K562 (cell line): ENCODE measurements at regions not wholly inside any gene's neighbourhood (a gene's known extent, or its start where the extent isn't known, plus 50 kb on each side); places are given as distances from the start of the nearest gene placed in this dataset.

Source experiments
- ATAC-seq: fragments of 200-7000 bp; cut with Tn5 transposase; 3 replicates; pipeline ENCODE4 v1.9.1; 2020; ENCODE audit warnings: moderate library complexity
- BruUV-seq: library from RNA; stranded (reverse); fragments of 400-500 nt; replicated peaks from 2 replicates; lab custom pipeline; 2021; lab: Mats Ljungman, UMichigan
- CTCF ChIA-PET: fragments of 300-600 bp; formaldehyde crosslinking; extraction: SDS; loops from one replicate; lab custom pipeline; 2021; ENCODE audit warnings: low intra/inter-chr PET ratio; lab: Yijun Ruan, JAX
- POLR2A ChIA-PET: fragments of 300-600, 350-650 bp; sonication (Branson Sonifier 250); formaldehyde crosslinking; extraction: SDS; loops from one replicate; lab custom pipeline; 2021; ENCODE audit warnings: antibody characterized with exemption, inconsistent platforms; lab: Yijun Ruan, JAX
- DNase-seq, 4 experiments: peaks; one replicate each; pipeline versions ENCODE4 v3.0.0 to v3.0.0-alpha.2; 2011 to 2018; ENCODE audit warnings: low spot score in 3 of 4, mixed read lengths in 3 of 4; ENCODE audit errors: extremely low read depth in 1 of 4
- FAIRE-seq: peaks from 2 replicates; lab custom pipeline; 2011; peaks lifted over from hg19 to GRCh38; lab: Jason Lieb, UNC
- H2AFZ ChIP-seq: 2 replicates; pipeline ENCODE4 v1.6.0; 2011; ENCODE audit warnings: low read depth, low read length, control low read depth, inconsistent platforms
- H3K27ac ChIP-seq: fragments of 200-600 bp; 3 replicates; pipeline ENCODE4 v1.8.0; 2011; ENCODE audit warnings: low read depth, mild to moderate bottlenecking, control low read depth, inconsistent platforms, low read length, moderate library complexity, mixed read lengths; ENCODE audit errors: extremely low read depth
- H3K27me3 ChIP-seq, 2 experiments: fragments of 300-600 bp in 1 of 2; 2 replicates in 1 of 2; 3 replicates in 1 of 2; pipeline versions ENCODE4 v1.6.0 to v1.8.0; 2011; ENCODE audit warnings: inconsistent platforms in 2 of 2, low read length in 2 of 2, mild to moderate bottlenecking in 1 of 2, mixed read lengths in 1 of 2, moderate library complexity in 1 of 2; ENCODE audit not compliant: control insufficient read depth in 2 of 2, insufficient read depth in 2 of 2
- H3K36me3 ChIP-seq: fragments of 300-600 bp; 3 replicates; pipeline ENCODE4 v1.8.0; 2011; ENCODE audit warnings: mild to moderate bottlenecking, low read length, inconsistent platforms; ENCODE audit not compliant: control insufficient read depth, insufficient read depth
- H3K4me1 ChIP-seq, 2 experiments: fragments of 200-600 bp in 1 of 2; replicated peaks in 1 of 2; 2 replicates in 1 of 2; 3 replicates in 1 of 2; pipeline versions ENCODE4 v1.5.1 to v1.8.0; 2011; ENCODE audit warnings: inconsistent platforms in 2 of 2, low read length in 2 of 2, mild to moderate bottlenecking in 1 of 2, mixed read lengths in 1 of 2, moderate library complexity in 1 of 2; ENCODE audit not compliant: control insufficient read depth in 2 of 2, insufficient read depth in 2 of 2
- H3K4me2 ChIP-seq: 2 replicates; pipeline ENCODE4 v1.6.1; 2011; ENCODE audit warnings: low read length, control low read depth, inconsistent platforms, mixed read lengths; ENCODE audit not compliant: insufficient read depth
- H3K4me3 ChIP-seq: fragments of 200-600 bp; sonication (generic), shearing (Covaris generic); 2 replicates; pipeline ENCODE4 v1.5.1; 2016; ENCODE audit warnings: control low read depth, inconsistent platforms
- H3K79me2 ChIP-seq: fragments of 200-600 bp; 3 replicates; pipeline ENCODE4 v1.8.0; 2011; ENCODE audit warnings: low read length, inconsistent platforms; ENCODE audit not compliant: control insufficient read depth, insufficient read depth
- H3K9ac ChIP-seq, 2 experiments: 2 replicates each; pipeline versions ENCODE4 v1.6.0 to v1.6.1; 2011; ENCODE audit warnings: low read depth in 2 of 2, low read length in 2 of 2, control low read depth in 1 of 2, inconsistent platforms in 1 of 2, mild to moderate bottlenecking in 1 of 2, mixed read lengths in 1 of 2; ENCODE audit not compliant: insufficient read depth in 1 of 2
- H3K9me1 ChIP-seq: one replicate; pipeline ENCODE4 v1.6.0; 2011; ENCODE audit warnings: inconsistent platforms, mild to moderate bottlenecking, low read length, moderate library complexity; ENCODE audit not compliant: control insufficient read depth, insufficient read depth
- H3K9me3 ChIP-seq: replicated peaks from 2 replicates; pipeline ENCODE4 v1.5.1; 2011; ENCODE audit warnings: low read depth, low read length, inconsistent platforms; ENCODE audit not compliant: control insufficient read depth, insufficient read depth
- H4K20me1 ChIP-seq: replicated peaks from 2 replicates; pipeline ENCODE4 v1.6.1; 2011; ENCODE audit warnings: low read length, inconsistent platforms, mixed read lengths; ENCODE audit not compliant: control insufficient read depth, insufficient read depth
- ETV6 ChIP-seq, 3 experiments: fragments of 150-350 bp in 1 of 3; sonication (generic) in 1 of 3; formaldehyde crosslinking in 1 of 3; IDR thresholded peaks; 2 replicates each; pipeline versions ENCODE4 v1.6.1 to v1.8.0; 2014 to 2022; ENCODE audit warnings: borderline replicate concordance in 2 of 3, low read depth in 2 of 3, antibody characterized with exemption in 1 of 3, low read length in 1 of 3, mild to moderate bottlenecking in 1 of 3, missing genetic modification reagents in 1 of 3
- KHSRP ChIP-seq: fragments of 450-650 bp; IDR thresholded peaks from 2 replicates; pipeline ENCODE4 v1.6.1; 2017
- MBD2 ChIP-seq: sonication (generic); IDR thresholded peaks from 2 replicates; pipeline ENCODE4 v1.6.1; 2016; ENCODE audit warnings: low read depth, borderline replicate concordance
- NR2C1 ChIP-seq, 2 experiments: fragments of 450-650 bp; IDR thresholded peaks; 2 replicates each; pipeline ENCODE4 v1.6.1; 2017; ENCODE audit warnings: mild to moderate bottlenecking in 2 of 2, antibody characterized with exemption in 1 of 2, inconsistent platforms in 1 of 2, missing compliant biosample characterization in 1 of 2, missing genetic modification characterization in 1 of 2
- PCBP1 ChIP-seq: fragments of 200-400 bp; formaldehyde crosslinking; IDR thresholded peaks from 2 replicates; pipeline ENCODE4 v1.6.1; 2018; ENCODE audit warnings: mild to moderate bottlenecking, low read depth, low read length; ENCODE audit not compliant: poor library complexity, severe bottlenecking
- PHTF2 ChIP-seq: fragments of 250-450 bp; sonication (Bioruptor Pico); IDR thresholded peaks from 2 replicates; pipeline ENCODE4 v1.5.0; 2021; ENCODE audit warnings: mild to moderate bottlenecking
- RNF219 ChIP-seq: fragments of 250-450 bp; sonication (Bioruptor Pico); IDR thresholded peaks from 2 replicates; pipeline ENCODE4 v1.5.0; 2022; ENCODE audit warnings: mild to moderate bottlenecking
- ZBED1 ChIP-seq: IDR thresholded peaks from 2 replicates; pipeline ENCODE4 v1.6.1; 2014
- ZNF12 ChIP-seq: sonication (generic); formaldehyde crosslinking; IDR thresholded peaks from 2 replicates; pipeline ENCODE4 v1.4.0; 2020; ENCODE audit warnings: mild to moderate bottlenecking, missing genetic modification reagents
- ZNF717 ChIP-seq: fragments of 250-450 bp; sonication (Bioruptor Pico); IDR thresholded peaks from 2 replicates; pipeline ENCODE4 v1.5.0; 2021
- ZNF764 ChIP-seq: fragments of 250-450 bp; sonication (Bioruptor Pico); IDR thresholded peaks from 2 replicates; pipeline ENCODE4 v1.4.0; 2020; ENCODE audit warnings: low read depth, mild to moderate bottlenecking, moderate library complexity
- WGBS: fragments of 100-300 bp; shearing (Covaris generic); methylation state at CpG from one replicate; pipeline ENCODE4 v1.1.6; 2016; ENCODE audit warnings: low coverage, mixed read lengths; ENCODE audit not compliant: insufficient coverage; ENCODE audit errors: missing lambda C conversion rate; 5-methylcytosine and 5-hydroxymethylcytosine counted together
- in situ Hi-C: fragments of 300-500 bp; cut with MboI; formaldehyde crosslinking; loops from 4 replicates; pipeline ENCODE4 v1.15.0; 2018; ENCODE audit warnings: inconsistent platforms, mixed read lengths
- intact Hi-C: fragments of 100-400 bp; cut with micrococcal nuclease; formaldehyde crosslinking; loops from 2 replicates; pipeline ENCODE4 v1.14.2; 2022

GRCh38 chr21:34228792-34229191, 135.0 kb upstream of the KCNE2 start:
- no peak overlapping the region for H3K27ac ChIP-seq
- no peaks in the 10 kb centered on the region for H3K4me1 ChIP-seq
- WGBS = 14% methylated on average over 4 of the region's 4 CpGs
- H3K4me2 ChIP-seq = no peak overlapping the region
- H3K36me3 ChIP-seq = no peaks in the 10 kb centered on the region
- BruUV-seq = no TSS peak
- no peak for DNase-seq
- H3K4me3 ChIP-seq = no peak overlapping the region
- H4K20me1 ChIP-seq = no peaks in the 10 kb centered on the region
- in situ Hi-C loops = no loop called here
- TF ChIP-seq ZNF717 (CRISPR knock-in tag) (no peak), RNF219 (CRISPR knock-in tag) (no peak), ZNF12 (no peak), KHSRP (no peak)
- no peak overlapping the region for H3K9ac ChIP-seq
- H3K9me3 ChIP-seq = no peaks in the 10 kb centered on the region
- POLR2A ChIA-PET = interaction anchor here (0.9 kb wide), 1 partner anchor 104 kb away, joined by 3 read pairs; no protein-coding TSS in a partner anchor
- intact Hi-C loops = no loop called here
- no peaks in the 10 kb centered on the region for H3K9me1 ChIP-seq
- no peak for FAIRE-seq
- H3K27me3 ChIP-seq = peaks cover 4 to 39% of the 10 kb centered on the region in 2 experiments; a peak in 2 of 5 replicates
- no peak for ATAC-seq
- CTCF ChIA-PET = no interaction called here
- H2AFZ ChIP-seq = no peak overlapping the region
- H3K79me2 ChIP-seq = no peaks in the 10 kb centered on the region

GRCh38 chr21:34229353-34229752, 134.5 kb upstream of the KCNE2 start:
- intact Hi-C loops (no loop called here), in situ Hi-C loops (no loop called here)
- H3K27ac ChIP-seq = no peak overlapping the region
- H3K79me2 ChIP-seq = no peaks in the 10 kb centered on the region
- H3K27me3 ChIP-seq = peaks cover 2 to 36% of the 10 kb centered on the region in 2 experiments; a peak in 2 of 5 replicates
- no peak for ATAC-seq
- ChIA-PET CTCF (no interaction called here), POLR2A (interaction anchor here (0.5 kb wide), 1 partner anchor 112 kb away, joined by 3 read pairs; no protein-coding TSS in a partner anchor)
- TF ChIP-seq ETV6 (IDR thresholded peaks at IDR 0.05; ENCODE audit: borderline replicate concordance in 1 of 2, low read depth in 2 of 2, low read length in 1 of 2) (no peak), ETV6 (CRISPR knock-in tag; IDR thresholded peaks at IDR 0.05; ENCODE audit: borderline replicate concordance) (no peak), ZBED1 (no peak), ZNF764 (CRISPR knock-in tag) (no peak), PCBP1 (no peak), PHTF2 (CRISPR knock-in tag) (no peak), MBD2 (no peak), NR2C1 (IDR thresholded peaks at IDR 0.05) (no peak), NR2C1 (tag; IDR thresholded peaks at IDR 0.05) (no peak)
- no peak for FAIRE-seq
- no peaks in the 10 kb centered on the region for H3K36me3 ChIP-seq
- H3K4me2 ChIP-seq = no peak overlapping the region
- H4K20me1 ChIP-seq = no peaks in the 10 kb centered on the region
- H3K9ac ChIP-seq = no peak overlapping the region
- H3K4me1 ChIP-seq = no peaks in the 10 kb centered on the region
- DNase-seq = no peak
- WGBS = 1% methylated on average over 4 of the region's 4 CpGs
- BruUV-seq = no TSS peak
- no peaks in the 10 kb centered on the region for H3K9me3 ChIP-seq
- H2AFZ ChIP-seq = no peak overlapping the region
- H3K9me1 ChIP-seq = no peaks in the 10 kb centered on the region
- no peak overlapping the region for H3K4me3 ChIP-seq
